ENCODE measurements at regions not wholly inside any gene's neighbourhood (a gene's known extent, or its start where the extent isn't known, plus 50 kb on each side); places are given as distances from the start of the nearest gene placed in this dataset.

DNA sequence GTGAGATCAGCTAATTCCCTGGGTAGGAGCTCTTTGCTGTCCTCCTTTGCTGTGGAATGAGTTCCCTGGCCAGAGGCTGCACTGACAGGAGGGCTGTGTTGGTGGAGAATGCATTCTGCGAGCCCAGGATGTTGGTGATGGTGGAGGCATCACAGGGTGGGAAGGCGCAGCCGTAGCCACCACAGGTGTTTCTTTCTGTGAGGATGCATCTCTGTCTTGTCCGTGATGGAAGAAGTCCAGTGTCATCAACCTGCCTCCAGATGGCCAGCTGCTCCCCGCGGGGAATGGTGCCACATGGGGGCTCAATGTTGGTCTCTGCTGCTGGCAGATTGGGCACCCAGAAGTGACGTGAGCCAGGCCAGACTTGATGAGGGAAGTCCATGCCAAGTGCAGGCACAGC is 972.1 kb downstream of the TBC1D22A start:
- H3K27me3 Mint-ChIP-seq: peaks cover 10% of the 10 kb centered on the region

DNA sequence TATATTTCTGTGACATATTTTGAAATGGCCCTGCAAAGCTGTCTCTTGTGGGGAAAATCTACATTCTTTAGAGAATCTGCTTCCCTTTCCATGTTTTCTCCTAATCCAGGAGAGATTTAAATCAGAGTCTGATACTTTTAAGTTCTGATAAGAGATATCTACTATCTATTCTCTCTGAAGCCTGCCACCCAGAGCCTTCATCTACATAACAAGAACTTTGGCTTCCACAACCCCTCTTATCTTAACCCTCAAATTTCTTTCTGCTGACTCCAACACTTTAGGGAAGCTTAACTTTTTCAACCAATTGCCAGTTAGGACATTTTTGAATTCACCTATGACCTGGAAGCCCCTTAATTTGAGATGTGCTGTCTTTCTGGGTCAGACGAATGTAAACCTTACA is 965.2 kb downstream of the TBC1D22A start:
- H3K9me3 ChIP-seq (ENCODE audit: control extremely low read depth in 1 of 3, control insufficient read depth in 2 of 3, insufficient read depth in 1 of 3, low read length in 2 of 3): peaks cover 1 to 15% (median 2%) of the 10 kb centered on the region in 3 donors
- H3K27me3 ChIP-seq (replicated peaks in 1 of 4; ENCODE audit: control extremely low read depth in 1 of 4, control insufficient read depth in 3 of 4, insufficient read depth in 4 of 4, low read length in 3 of 4): peaks cover 0 to 2% (median 0%) of the 10 kb centered on the region in 4 experiments
- no peak overlapping the region for H3K4me3 Mint-ChIP-seq
- H3K4me3 ChIP-seq (ENCODE audit: control extremely low read depth in 1 of 5, extremely low read depth in 1 of 5, insufficient read depth in 1 of 5, low read depth in 2 of 5, low read length in 4 of 5): no peak overlapping the region
- TF ChIP-seq, protein P1, sequence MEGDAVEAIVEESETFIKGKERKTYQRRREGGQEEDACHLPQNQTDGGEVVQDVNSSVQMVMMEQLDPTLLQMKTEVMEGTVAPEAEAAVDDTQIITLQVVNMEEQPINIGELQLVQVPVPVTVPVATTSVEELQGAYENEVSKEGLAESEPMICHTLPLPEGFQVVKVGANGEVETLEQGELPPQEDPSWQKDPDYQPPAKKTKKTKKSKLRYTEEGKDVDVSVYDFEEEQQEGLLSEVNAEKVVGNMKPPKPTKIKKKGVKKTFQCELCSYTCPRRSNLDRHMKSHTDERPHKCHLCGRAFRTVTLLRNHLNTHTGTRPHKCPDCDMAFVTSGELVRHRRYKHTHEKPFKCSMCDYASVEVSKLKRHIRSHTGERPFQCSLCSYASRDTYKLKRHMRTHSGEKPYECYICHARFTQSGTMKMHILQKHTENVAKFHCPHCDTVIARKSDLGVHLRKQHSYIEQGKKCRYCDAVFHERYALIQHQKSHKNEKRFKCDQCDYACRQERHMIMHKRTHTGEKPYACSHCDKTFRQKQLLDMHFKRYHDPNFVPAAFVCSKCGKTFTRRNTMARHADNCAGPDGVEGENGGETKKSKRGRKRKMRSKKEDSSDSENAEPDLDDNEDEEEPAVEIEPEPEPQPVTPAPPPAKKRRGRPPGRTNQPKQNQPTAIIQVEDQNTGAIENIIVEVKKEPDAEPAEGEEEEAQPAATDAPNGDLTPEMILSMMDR (IDR thresholded peaks at IDR 0.05): no peak
- TF ChIP-seq EZH2 (IDR thresholded peaks at IDR 0.05; ENCODE audit: borderline replicate concordance, insufficient read depth, low read depth, low read length, poor library complexity, severe bottlenecking): no peak
- no peaks in the 10 kb centered on the region for H3K4me1 Mint-ChIP-seq
- H4K20me1 ChIP-seq (ENCODE audit: control insufficient read depth, insufficient read depth, low read length, poor library complexity, severe bottlenecking): no peaks in the 10 kb centered on the region
- no peaks in the 10 kb centered on the region for H3K79me2 ChIP-seq (ENCODE audit: control insufficient read depth, insufficient read depth, low read length)
- H3K4me2 ChIP-seq (replicated peaks; ENCODE audit: low read depth, low read length, poor library complexity, severe bottlenecking): no peak overlapping the region
- WGBS (ENCODE audit: insufficient coverage): no CpG with 5 or more reads among the region's 1 CpG
- H3K4me1 ChIP-seq (ENCODE audit: control insufficient read depth in 2 of 2, insufficient read depth in 2 of 2, low read length in 2 of 2): no peaks in the 10 kb centered on the region
- no peak overlapping the region for H3K27ac Mint-ChIP-seq
- H3K27ac ChIP-seq (ENCODE audit: low read length in 2 of 2): no peak overlapping the region
- POLR2A ChIA-PET: no interaction called here
- DNase-seq (no peak), ATAC-seq (ENCODE audit: low read depth) (no peak)
- intact Hi-C loops (cut with micrococcal nuclease): no loop called here
- peaks cover 6% of the 10 kb centered on the region for H3K9me3 Mint-ChIP-seq (ENCODE audit: insufficient read depth)
- no peak overlapping the region for H2AFZ ChIP-seq (ENCODE audit: insufficient read depth, low read depth, low read length, poor library complexity, severe bottlenecking)
- CTCF ChIA-PET: no interaction called here
- H3K9ac ChIP-seq (ENCODE audit: low read length): no peak overlapping the region
- H3K27me3 Mint-ChIP-seq: peaks cover 23% of the 10 kb centered on the region
- H3K36me3 ChIP-seq (replicated peaks in 1 of 2; ENCODE audit: control extremely low read depth in 1 of 2, control insufficient read depth in 1 of 2, extremely low read depth in 1 of 2, insufficient read depth in 2 of 2, low read length in 1 of 2): no peaks in the 10 kb centered on the region

More for the DNA sequence above, 972.1 kb downstream of the TBC1D22A start:
- Histone ChIP-seq H3K9ac (ENCODE audit: low read length) (no peak overlapping the region), H3K79me2 (ENCODE audit: control insufficient read depth, insufficient read depth, low read length) (no peaks in the 10 kb centered on the region), H3K4me1 (ENCODE audit: control insufficient read depth in 2 of 2, insufficient read depth in 2 of 2, low read length in 2 of 2) (no peaks in the 10 kb centered on the region), H2AFZ (ENCODE audit: insufficient read depth, low read depth, low read length, poor library complexity, severe bottlenecking) (no peak overlapping the region), H3K4me2 (replicated peaks; ENCODE audit: low read depth, low read length, poor library complexity, severe bottlenecking) (no peak overlapping the region), H3K27me3 (replicated peaks in 1 of 4; ENCODE audit: control extremely low read depth in 1 of 4, control insufficient read depth in 3 of 4, insufficient read depth in 4 of 4, low read length in 3 of 4) (no peaks in the 10 kb centered on the region), H3K27ac (ENCODE audit: low read length in 2 of 2) (no peak overlapping the region), H3K4me3 (ENCODE audit: control extremely low read depth in 1 of 5, extremely low read depth in 1 of 5, insufficient read depth in 1 of 5, low read depth in 2 of 5, low read length in 4 of 5) (no peak overlapping the region), H4K20me1 (ENCODE audit: control insufficient read depth, insufficient read depth, low read length, poor library complexity, severe bottlenecking) (no peaks in the 10 kb centered on the region), H3K36me3 (replicated peaks in 1 of 2; ENCODE audit: control extremely low read depth in 1 of 2, control insufficient read depth in 1 of 2, extremely low read depth in 1 of 2, insufficient read depth in 2 of 2, low read length in 1 of 2) (no peaks in the 10 kb centered on the region), H3K9me3 (ENCODE audit: control extremely low read depth in 1 of 3, control insufficient read depth in 2 of 3, insufficient read depth in 1 of 3, low read length in 2 of 3) (peaks cover 1 to 15% (median 2%) of the 10 kb centered on the region in 3 donors)
- peaks cover 6% of the 10 kb centered on the region for H3K9me3 Mint-ChIP-seq (ENCODE audit: insufficient read depth)
- TF ChIP-seq, protein P1 (IDR thresholded peaks at IDR 0.05): no peak
- TF ChIP-seq EZH2 (IDR thresholded peaks at IDR 0.05; ENCODE audit: borderline replicate concordance, insufficient read depth, low read depth, low read length, poor library complexity, severe bottlenecking): no peak
- ChIA-PET POLR2A (no interaction called here), CTCF (no interaction called here)
- no peak for ATAC-seq (ENCODE audit: low read depth)
- no peak for DNase-seq
- intact Hi-C loops (cut with micrococcal nuclease): no loop called here
- WGBS (ENCODE audit: insufficient coverage): 85% methylated on average over 7 of the region's 7 CpGs
- H3K4me3 Mint-ChIP-seq: no peak overlapping the region
- H3K4me1 Mint-ChIP-seq: no peaks in the 10 kb centered on the region
- no peak overlapping the region for H3K27ac Mint-ChIP-seq
